Epithelial cell of proximal tubule (primary cell): ENCODE measurements at regions not wholly inside any gene's neighbourhood (a gene's known extent, or its start where the extent isn't known, plus 50 kb on each side); places are given as distances from the start of the nearest gene placed in this dataset.
A peak's percentile ranks its signal among the peaks of the same experiment; 100 is the strongest.

Experiments
- DNase-seq: peaks from one replicate; pipeline ENCODE4 v3.0.0-alpha.2; 2011; ENCODE audit warnings: low read depth
- H3K4me3 ChIP-seq: 2 replicates; pipeline ENCODE4 v1.5.1; 2011; ENCODE audit warnings: low read depth, mild to moderate bottlenecking, low read length
- CTCF ChIP-seq: conservative IDR thresholded peaks from 2 replicates; pipeline ENCODE4 v1.5.1; 2012; ENCODE audit warnings: low read depth, mild to moderate bottlenecking, low read length

DNA sequence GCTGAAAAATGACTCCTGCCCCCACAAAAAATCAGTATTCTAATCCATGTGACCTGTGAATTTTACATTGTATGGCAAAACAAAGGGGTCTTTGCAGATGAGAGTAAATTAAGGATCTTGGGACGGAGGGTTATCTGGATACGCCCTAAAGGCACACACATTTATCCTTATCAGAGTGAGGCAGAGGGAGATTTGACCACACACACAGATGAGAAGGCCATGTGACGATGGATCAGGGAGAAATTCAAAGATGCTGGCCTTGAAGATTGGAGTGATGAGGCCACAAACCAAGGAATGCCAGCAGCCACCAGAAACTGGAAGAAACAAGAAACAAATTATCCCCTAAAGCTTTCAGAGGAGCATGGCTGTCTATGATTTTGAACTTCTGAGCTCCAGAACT is 288.5 kb downstream of the XXYLT1 start:
- H3K4me3 ChIP-seq = no peak overlapping the region
- no peak for DNase-seq
- no peak for TF ChIP-seq CTCF

DNA sequence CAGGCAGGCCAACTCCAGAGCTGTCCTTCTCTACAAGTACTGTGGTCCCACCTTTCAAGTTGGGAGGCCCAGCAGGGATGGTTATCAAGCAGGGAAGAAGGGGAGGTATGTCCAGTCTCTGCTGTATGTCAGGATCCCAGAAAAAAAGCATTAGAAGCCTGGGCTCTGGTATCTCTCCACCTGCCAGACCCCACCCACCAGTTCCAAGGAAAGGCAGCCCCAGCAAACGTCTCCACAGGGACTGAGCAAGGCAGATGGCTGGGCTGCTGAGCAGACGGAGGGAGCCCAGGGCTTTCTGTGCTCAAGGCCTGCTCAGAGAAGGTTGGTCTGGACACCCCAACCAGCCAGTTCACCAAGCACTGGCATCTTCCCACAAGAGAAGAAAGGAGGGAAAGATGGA is 287.8 kb downstream of the XXYLT1 start:
- no peak for TF ChIP-seq CTCF
- no peak overlapping the region for H3K4me3 ChIP-seq
- DNase-seq = no peak

- no peak for TF ChIP-seq CTCF
- no peak overlapping the region for H3K4me3 ChIP-seq
- DNase-seq = no peak
These were observed 287.3 kb downstream of the XXYLT1 start for GRCh38 chr3:194983620-194984019.

- no peak overlapping the region for H3K4me3 ChIP-seq
- DNase-seq = no peak
- no peak for TF ChIP-seq CTCF
These were observed 286.9 kb downstream of the XXYLT1 start for GRCh38 chr3:194984066-194984465.

DNA sequence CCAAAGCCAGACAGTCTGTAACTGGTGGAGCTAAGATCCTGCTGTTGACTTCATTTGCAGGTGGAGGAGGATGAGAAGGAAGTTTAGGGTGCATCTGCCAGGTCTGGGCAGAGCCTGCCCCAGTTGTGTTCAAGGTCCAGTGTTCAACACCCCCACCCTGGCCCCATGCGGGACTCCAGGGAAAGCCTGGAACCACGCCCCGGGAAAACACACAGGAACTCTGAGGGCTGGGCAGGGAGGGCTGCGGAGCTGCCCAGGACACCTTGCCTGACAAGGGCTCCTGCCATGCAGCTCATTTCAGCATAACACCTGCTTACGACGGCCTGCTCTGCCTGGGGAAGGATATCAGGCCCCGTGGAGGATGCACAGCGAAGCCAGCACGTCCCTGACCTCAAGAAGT is 286.3 kb downstream of the XXYLT1 start:
- H3K4me3 ChIP-seq = peak overlapping the region; percentile 19
- no peak for DNase-seq
- no peak for TF ChIP-seq CTCF

DNA sequence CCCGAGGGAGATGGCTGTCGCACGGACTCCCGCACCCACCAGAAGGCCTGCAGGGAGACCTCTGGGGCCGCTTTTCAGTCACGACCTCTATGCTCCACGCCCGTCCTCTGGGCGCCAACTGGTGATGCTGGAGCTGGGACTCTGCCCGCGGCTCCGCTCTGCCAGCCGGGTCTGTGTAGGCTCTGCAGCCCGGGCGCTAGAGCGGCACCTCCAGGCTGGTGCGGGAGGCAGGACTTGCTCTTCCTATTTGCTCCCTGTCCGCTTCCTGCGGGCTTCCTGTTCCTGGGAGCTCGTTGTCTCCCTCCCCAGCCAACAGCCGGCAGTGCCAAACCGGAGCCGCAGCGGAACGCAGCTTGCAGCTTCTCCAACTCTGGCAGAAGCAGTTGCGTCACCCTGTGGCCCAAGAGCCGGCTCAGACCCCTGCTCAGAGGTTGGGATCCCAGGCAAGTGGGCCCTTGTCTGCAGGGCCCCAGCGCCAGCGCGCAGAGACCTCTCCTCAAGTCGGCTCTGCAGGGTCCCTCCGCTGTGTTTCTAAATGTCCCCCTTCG is 285.9 kb downstream of the XXYLT1 start:
- TF ChIP-seq CTCF = peak; percentile 37
- no peak for DNase-seq
- peak overlapping the region; percentile 19 for H3K4me3 ChIP-seq

- H3K4me3 ChIP-seq = no peak overlapping the region
- DNase-seq = no peak
- TF ChIP-seq CTCF = no peak
These were observed 284.5 kb downstream of the XXYLT1 start for GRCh38 chr3:194986208-194987043.
